ENCODE measurements at regions not wholly inside any gene's neighbourhood (a gene's known extent, or its start where the extent isn't known, plus 50 kb on each side); places are given as distances from the start of the nearest gene placed in this dataset.

- Histone ChIP-seq H3K36me3 (ENCODE audit: insufficient read depth, low read length) (no peaks in the 10 kb centered on the region), H3K79me2 (ENCODE audit: insufficient read depth, low read length) (no peaks in the 10 kb centered on the region), H3K4me1 (ENCODE audit: insufficient read depth, low read length, severe bottlenecking) (no peaks in the 10 kb centered on the region), H3K4me3 (ENCODE audit: low read depth, low read length, poor library complexity, severe bottlenecking) (no peak overlapping the region), H3F3A (ENCODE audit: insufficient read depth, low read length) (no peaks in the 10 kb centered on the region), H4K20me1 (ENCODE audit: insufficient read depth, low read length) (no peaks in the 10 kb centered on the region), H3K27ac (ENCODE audit: low read depth, low read length, poor library complexity, severe bottlenecking) (no peak overlapping the region), H2AFZ (ENCODE audit: low read length) (no peak overlapping the region), H3K4me2 (ENCODE audit: low read length) (no peak overlapping the region), H3K9me2 (ENCODE audit: low read depth, low read length) (no peaks in the 10 kb centered on the region), H3K27me3 (ENCODE audit: insufficient read depth, low read length) (no peaks in the 10 kb centered on the region), H3K9me3 (ENCODE audit: low read length) (no peaks in the 10 kb centered on the region), H3K9ac (ENCODE audit: low read length) (no peak overlapping the region)
- TF ChIP-seq, protein P1, sequence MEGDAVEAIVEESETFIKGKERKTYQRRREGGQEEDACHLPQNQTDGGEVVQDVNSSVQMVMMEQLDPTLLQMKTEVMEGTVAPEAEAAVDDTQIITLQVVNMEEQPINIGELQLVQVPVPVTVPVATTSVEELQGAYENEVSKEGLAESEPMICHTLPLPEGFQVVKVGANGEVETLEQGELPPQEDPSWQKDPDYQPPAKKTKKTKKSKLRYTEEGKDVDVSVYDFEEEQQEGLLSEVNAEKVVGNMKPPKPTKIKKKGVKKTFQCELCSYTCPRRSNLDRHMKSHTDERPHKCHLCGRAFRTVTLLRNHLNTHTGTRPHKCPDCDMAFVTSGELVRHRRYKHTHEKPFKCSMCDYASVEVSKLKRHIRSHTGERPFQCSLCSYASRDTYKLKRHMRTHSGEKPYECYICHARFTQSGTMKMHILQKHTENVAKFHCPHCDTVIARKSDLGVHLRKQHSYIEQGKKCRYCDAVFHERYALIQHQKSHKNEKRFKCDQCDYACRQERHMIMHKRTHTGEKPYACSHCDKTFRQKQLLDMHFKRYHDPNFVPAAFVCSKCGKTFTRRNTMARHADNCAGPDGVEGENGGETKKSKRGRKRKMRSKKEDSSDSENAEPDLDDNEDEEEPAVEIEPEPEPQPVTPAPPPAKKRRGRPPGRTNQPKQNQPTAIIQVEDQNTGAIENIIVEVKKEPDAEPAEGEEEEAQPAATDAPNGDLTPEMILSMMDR (IDR thresholded peaks at IDR 0.05; ENCODE audit: low read length): peak; percentile 29; the same call in 1 of the 2 replicates
- TF ChIP-seq EZH2 (IDR thresholded peaks at IDR 0.05; ENCODE audit: borderline replicate concordance, low read length): no peak
Measured at GRCh38 chr12:17809206-17809605, 280.8 kb downstream of the RERGL start.

DNA sequence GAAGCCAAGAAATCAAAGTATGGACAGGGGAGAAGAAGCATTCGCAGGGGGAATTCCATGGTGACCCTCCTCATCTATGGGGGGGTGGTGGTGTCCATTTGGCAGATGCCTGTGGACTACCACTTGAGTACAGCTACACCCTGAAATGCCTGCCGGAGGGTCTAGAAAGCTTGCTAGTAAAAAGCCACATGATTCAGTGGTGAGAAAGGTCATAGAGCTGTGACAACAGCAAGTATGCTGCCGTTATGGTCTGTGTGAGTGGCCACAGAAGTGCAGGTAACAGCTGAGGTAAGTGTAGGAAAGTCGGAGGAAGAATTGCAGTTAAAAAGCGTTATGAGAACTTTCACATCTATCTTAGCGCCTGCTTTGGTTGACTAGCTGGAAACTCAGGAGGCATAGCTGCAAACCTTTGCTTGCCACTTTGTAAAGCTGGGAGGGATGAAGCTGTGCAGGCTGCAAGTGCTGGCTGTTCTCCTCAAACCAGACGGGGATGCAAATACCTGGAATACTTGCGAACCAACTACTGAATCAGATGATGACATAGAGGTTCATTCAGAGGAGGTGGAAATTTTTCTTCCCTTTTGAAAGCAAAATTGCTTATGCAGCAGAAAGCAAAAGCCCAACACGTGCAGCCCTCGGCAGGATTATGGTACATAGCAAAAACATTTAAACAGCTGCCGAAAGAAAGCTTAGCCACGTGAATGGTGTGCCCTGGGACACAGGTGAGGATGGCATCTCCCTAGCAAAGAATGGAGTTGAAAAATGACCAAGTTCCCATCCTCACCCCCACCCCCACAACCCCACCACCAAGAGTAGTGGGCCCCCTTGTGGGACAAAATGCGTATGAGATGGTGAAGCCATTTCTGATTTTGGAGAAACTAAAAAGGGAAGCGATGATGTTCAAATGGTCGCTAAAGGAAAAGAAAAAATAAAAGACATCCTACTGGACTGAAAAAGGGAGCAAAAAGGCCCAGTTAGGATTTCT, 287.0 kb downstream of the RERGL start:
- no peak for TF ChIP-seq EZH2 (IDR thresholded peaks at IDR 0.05; ENCODE audit: borderline replicate concordance, low read length)
- TF ChIP-seq, protein P1 (IDR thresholded peaks at IDR 0.05; ENCODE audit: low read length): no peak
- Histone ChIP-seq H3K79me2 (ENCODE audit: insufficient read depth, low read length) (no peaks in the 10 kb centered on the region), H3K27me3 (ENCODE audit: insufficient read depth, low read length) (no peaks in the 10 kb centered on the region), H3K9me3 (ENCODE audit: low read length) (no peaks in the 10 kb centered on the region), H4K20me1 (ENCODE audit: insufficient read depth, low read length) (no peaks in the 10 kb centered on the region), H3K27ac (ENCODE audit: low read depth, low read length, poor library complexity, severe bottlenecking) (no peak overlapping the region), H3K4me3 (ENCODE audit: low read depth, low read length, poor library complexity, severe bottlenecking) (no peak overlapping the region), H3K4me2 (ENCODE audit: low read length) (no peak overlapping the region), H3K9ac (ENCODE audit: low read length) (no peak overlapping the region), H3K36me3 (ENCODE audit: insufficient read depth, low read length) (no peaks in the 10 kb centered on the region), H2AFZ (ENCODE audit: low read length) (no peak overlapping the region), H3F3A (ENCODE audit: insufficient read depth, low read length) (no peaks in the 10 kb centered on the region), H3K4me1 (ENCODE audit: insufficient read depth, low read length, severe bottlenecking) (no peaks in the 10 kb centered on the region), H3K9me2 (ENCODE audit: low read depth, low read length) (no peaks in the 10 kb centered on the region)

GRCh38 chr12:17793854-17794253, 296.1 kb downstream of the RERGL start:
- H3K4me1 ChIP-seq (ENCODE audit: insufficient read depth, low read length, severe bottlenecking): no peaks in the 10 kb centered on the region
- H3K9me2 ChIP-seq (ENCODE audit: low read depth, low read length): no peaks in the 10 kb centered on the region
- H4K20me1 ChIP-seq (ENCODE audit: insufficient read depth, low read length): no peaks in the 10 kb centered on the region
- H3K9ac ChIP-seq (ENCODE audit: low read length): no peak overlapping the region
- no peaks in the 10 kb centered on the region for H3K36me3 ChIP-seq (ENCODE audit: insufficient read depth, low read length)
- no peak overlapping the region for H3K4me2 ChIP-seq (ENCODE audit: low read length)
- no peak overlapping the region for H2AFZ ChIP-seq (ENCODE audit: low read length)
- no peak overlapping the region for H3K27ac ChIP-seq (ENCODE audit: low read depth, low read length, poor library complexity, severe bottlenecking)
- no peaks in the 10 kb centered on the region for H3K27me3 ChIP-seq (ENCODE audit: insufficient read depth, low read length)
- H3F3A ChIP-seq (ENCODE audit: insufficient read depth, low read length): no peaks in the 10 kb centered on the region
- TF ChIP-seq, protein P1 (IDR thresholded peaks at IDR 0.05; ENCODE audit: low read length): no peak
- no peak for TF ChIP-seq EZH2 (IDR thresholded peaks at IDR 0.05; ENCODE audit: borderline replicate concordance, low read length)
- no peaks in the 10 kb centered on the region for H3K79me2 ChIP-seq (ENCODE audit: insufficient read depth, low read length)
- no peak overlapping the region for H3K4me3 ChIP-seq (ENCODE audit: low read depth, low read length, poor library complexity, severe bottlenecking)
- no peaks in the 10 kb centered on the region for H3K9me3 ChIP-seq (ENCODE audit: low read length)

All from OCI-LY1 (cell line).